ENCODE measurements at regions not wholly inside any gene's neighbourhood (a gene's known extent, or its start where the extent isn't known, plus 50 kb on each side); places are given as distances from the start of the nearest gene placed in this dataset.

GRCh38 chr4:36812149-36812548 lies 432.4 kb upstream of the NWD2 start:
- no peak for DNase-seq (ENCODE audit: low read depth in 2 of 2)

DNA sequence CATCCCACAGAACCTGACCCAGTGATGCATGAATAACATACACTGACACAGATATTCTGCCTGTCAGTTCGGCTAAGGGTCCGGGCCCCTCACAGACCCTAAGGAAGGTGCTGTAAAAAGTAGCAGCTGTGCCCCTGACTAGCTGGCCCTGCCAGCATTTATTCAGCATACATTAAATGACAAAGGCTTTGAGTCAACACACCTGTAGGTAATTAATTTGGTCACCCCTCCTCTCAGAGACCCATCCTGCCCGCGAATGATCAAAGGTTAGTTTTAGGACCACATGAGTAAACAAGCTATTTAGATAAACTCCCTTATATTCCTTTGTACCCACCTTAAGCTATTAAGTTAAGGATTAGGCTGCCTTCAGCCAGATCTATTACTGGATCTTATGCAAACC lies 429.0 kb upstream of the NWD2 start:
- no peak for DNase-seq (ENCODE audit: low read depth in 2 of 2)

GRCh38 chr4:36823199-36823967 lies 421.2 kb upstream of the NWD2 start:
- DNase-seq (ENCODE audit: low read depth in 2 of 2): no peak

- DNase-seq (ENCODE audit: low read depth in 2 of 2): no peak
These were observed 419.9 kb upstream of the NWD2 start for GRCh38 chr4:36824682-36825081.

- no peak for DNase-seq (ENCODE audit: low read depth in 2 of 2)
These were observed 409.3 kb upstream of the NWD2 start for GRCh38 chr4:36835246-36835645.

- DNase-seq (ENCODE audit: low read depth in 2 of 2): no peak
These were observed 402.8 kb upstream of the NWD2 start for GRCh38 chr4:36841583-36842326.

GRCh38 chr4:36844448-36844847 lies 400.1 kb upstream of the NWD2 start:
- DNase-seq (ENCODE audit: low read depth in 2 of 2): no peak

- DNase-seq (ENCODE audit: low read depth in 2 of 2): no peak
These were observed 391.7 kb upstream of the NWD2 start for GRCh38 chr4:36852856-36853255.

DNA sequence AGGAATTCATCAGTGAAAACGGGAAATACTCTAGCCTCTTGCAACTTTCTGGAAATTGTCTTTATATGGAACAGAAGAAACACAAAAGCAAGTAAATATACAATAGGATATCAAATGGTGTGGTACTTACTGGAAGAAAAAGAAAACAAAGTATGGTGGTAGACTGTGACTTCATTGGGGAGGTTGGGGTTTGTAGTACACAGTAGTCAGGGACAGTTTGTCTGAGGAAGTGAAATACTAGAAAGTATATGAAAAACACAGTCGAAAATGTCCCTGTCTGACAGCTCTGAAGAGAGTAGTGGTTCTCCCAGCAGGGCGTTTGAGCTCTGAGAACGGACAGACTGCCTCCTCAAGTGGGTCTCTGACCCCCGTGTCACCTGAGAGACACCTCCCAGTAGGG lies 390.0 kb upstream of the NWD2 start:
- DNase-seq (ENCODE audit: low read depth in 2 of 2): no peak

DNA sequence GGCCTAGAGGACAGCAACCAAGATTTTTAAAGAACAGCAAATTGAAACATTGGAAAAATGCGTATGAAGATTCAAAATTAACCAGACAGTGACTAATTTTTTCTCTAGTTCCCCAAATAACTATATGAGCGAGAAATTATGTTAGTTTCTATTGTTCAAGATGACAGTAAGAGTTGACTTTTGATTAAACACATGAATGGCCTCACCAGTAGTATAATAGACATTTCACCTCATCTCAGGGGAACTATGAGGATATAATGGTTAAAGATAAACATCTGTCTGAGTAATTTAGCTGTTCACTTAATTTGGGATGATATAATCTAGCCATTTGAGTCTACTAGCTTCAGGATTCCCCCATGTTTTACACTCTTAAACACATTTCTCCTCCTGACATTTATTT lies 380.9 kb upstream of the NWD2 start:
- no peak for DNase-seq (ENCODE audit: low read depth in 2 of 2)

GRCh38 chr4:36870121-36870520 lies 374.4 kb upstream of the NWD2 start:
- no peak for DNase-seq (ENCODE audit: low read depth in 2 of 2)

DNA sequence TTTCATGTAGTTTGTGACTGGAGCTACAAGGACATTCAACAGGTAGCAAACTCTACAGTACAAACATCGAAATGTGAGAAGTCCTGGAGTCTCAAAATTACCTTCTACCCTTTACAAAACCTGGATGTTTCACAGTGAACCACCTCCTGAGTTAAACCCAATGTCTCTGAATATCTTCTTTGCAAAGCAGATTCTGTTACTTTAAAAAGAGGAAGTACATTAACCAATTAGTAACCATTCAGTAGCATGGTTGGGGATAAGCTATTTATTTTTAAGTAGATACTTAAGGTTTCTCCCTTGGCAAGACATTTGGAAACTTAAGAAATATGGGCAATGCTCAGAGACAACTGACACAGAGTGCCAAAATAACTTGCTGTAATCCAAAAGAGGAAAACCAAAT lies 371.9 kb upstream of the NWD2 start:
- DNase-seq (ENCODE audit: low read depth in 2 of 2): no peak

- DNase-seq (ENCODE audit: low read depth in 2 of 2): no peak
These were observed 360.4 kb upstream of the NWD2 start for GRCh38 chr4:36884151-36884550.

DNA sequence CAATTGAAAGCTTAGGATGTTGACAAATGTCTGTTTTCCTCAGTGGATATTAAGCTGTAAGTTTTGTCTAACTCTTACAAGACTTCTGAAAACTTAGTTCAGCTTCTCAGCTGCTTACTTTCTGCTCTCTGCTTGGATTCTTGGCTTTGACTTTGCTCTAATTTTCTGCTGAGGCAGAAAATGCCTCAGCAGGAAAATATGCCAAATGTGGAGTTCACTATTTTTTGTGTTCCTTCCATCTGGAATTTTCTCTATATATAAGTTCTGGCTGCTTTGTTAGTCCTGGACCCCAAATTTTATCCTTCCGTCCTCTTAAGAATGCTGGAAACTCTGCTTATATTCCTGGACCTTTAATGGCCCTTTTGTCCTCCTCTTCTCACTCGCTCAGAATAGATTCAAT lies 352.6 kb upstream of the NWD2 start:
- DNase-seq (ENCODE audit: low read depth in 2 of 2): no peak

DNA sequence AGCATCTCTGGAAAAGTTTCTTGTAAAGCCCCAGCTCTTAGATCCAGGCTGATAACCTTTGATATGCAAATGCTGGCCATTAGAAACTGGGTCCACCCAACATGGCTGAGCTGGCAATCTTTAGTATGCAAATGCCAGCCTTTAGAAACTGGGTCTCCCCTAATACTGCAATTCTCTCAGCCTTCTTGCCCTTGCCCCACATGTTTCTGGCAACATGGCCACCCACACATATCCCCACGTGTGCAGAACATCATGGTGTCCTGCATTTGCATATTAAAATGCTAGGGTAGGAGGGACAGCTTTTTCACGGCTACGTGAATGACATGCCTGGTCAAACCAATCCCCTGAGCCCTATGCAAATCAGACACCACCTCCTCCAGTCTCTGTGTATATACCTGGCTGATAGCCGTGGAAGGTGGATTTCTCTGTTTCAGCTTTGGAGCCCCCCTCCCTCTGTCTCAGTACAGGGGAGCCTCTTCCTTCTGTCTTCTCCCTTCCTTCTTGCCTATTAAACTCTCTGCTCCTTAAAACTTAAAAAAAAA lies 344.0 kb upstream of the NWD2 start:
- DNase-seq (ENCODE audit: low read depth in 2 of 2): no peak

GRCh38 chr4:36904823-36905222 lies 339.7 kb upstream of the NWD2 start:
- DNase-seq (ENCODE audit: low read depth in 2 of 2): no peak

GRCh38 chr4:36914106-36914505 lies 330.4 kb upstream of the NWD2 start:
- DNase-seq (ENCODE audit: low read depth in 2 of 2): no peak

- DNase-seq (ENCODE audit: low read depth in 2 of 2): no peak
These were observed 328.8 kb upstream of the NWD2 start for GRCh38 chr4:36915717-36916116.

GRCh38 chr4:36917413-36917812 lies 327.1 kb upstream of the NWD2 start:
- no peak for DNase-seq (ENCODE audit: low read depth in 2 of 2)

GRCh38 chr4:36919721-36920120 lies 324.8 kb upstream of the NWD2 start:
- DNase-seq (ENCODE audit: low read depth in 2 of 2): no peak

GRCh38 chr4:36921476-36922216 lies 322.9 kb upstream of the NWD2 start:
- DNase-seq (ENCODE audit: low read depth in 2 of 2): no peak

DNA sequence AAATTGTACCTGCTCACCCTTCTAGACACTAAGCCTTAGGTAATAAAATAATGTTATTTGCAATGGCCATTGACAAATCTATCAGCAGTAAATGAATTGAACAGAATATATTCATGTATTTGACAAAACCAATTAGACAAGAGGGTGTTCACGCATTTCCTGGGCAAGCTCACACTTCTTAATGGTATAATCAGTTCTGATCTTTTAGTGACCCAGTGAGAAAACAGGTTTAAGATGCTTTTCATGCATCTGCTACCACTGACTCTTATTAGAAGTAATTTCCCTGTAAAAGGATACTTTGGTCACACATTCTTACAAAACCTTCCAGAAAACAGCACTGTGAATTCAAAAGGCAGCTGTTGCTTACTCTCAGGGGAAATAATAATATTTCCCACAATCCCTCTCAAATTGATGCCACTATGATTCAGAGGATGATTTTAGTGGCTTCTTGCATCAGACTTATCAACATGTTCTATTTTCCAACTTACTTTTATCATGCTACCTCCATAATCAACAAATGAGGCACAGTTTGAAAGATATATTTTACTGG lies 313.9 kb upstream of the NWD2 start:
- DNase-seq (ENCODE audit: low read depth in 2 of 2): no peak

Measured in stimulated activated CD8-positive, alpha-beta memory T cell treated with anti-CD3 and anti-CD28 coated beads, Interleukin-7, amount 100 ng/mL, for 4 hours (primary cell).